Nephron (organoid): ENCODE measurements at regions not wholly inside any gene's neighbourhood (a gene's known extent, or its start where the extent isn't known, plus 50 kb on each side); places are given as distances from the start of the nearest gene placed in this dataset.

Experiments used
- H3K27ac Mint-ChIP-seq, 3 experiments: 2 replicates each; pipeline ENCODE4 v1.8.0; 2020; ENCODE audit warnings: mixed read lengths in 3 of 3, mild to moderate bottlenecking in 2 of 3, moderate library complexity in 1 of 3
- H3K27me3 Mint-ChIP-seq: 2 replicates; pipeline ENCODE4 v1.8.0; 2021; ENCODE audit warnings: low read depth, mild to moderate bottlenecking, moderate library complexity, mixed read lengths
- H3K36me3 Mint-ChIP-seq: 2 replicates; pipeline ENCODE4 v1.8.0; 2020; ENCODE audit warnings: low read depth, mixed read lengths
- H3K4me1 Mint-ChIP-seq: 2 replicates; pipeline ENCODE4 v1.8.0; 2020; ENCODE audit warnings: mixed read lengths
- H3K4me3 Mint-ChIP-seq, 3 experiments: 2 replicates each; pipeline ENCODE4 v1.8.0; 2020; ENCODE audit warnings: mild to moderate bottlenecking in 3 of 3, mixed read lengths in 3 of 3, moderate library complexity in 2 of 3
- H3K9me3 Mint-ChIP-seq: 2 replicates; pipeline ENCODE4 v1.8.0; 2020; ENCODE audit warnings: mixed read lengths
- TF ChIP-seq, protein P1 (sequence below), 3 experiments: fragments of 200-600 bp; sonication (generic); IDR thresholded peaks; one replicate each; pipeline ENCODE4 v1.5.0; 2021; ENCODE audit warnings: antibody characterized with exemption in 3 of 3; ENCODE audit not compliant: unreplicated experiment in 3 of 3

DNA sequence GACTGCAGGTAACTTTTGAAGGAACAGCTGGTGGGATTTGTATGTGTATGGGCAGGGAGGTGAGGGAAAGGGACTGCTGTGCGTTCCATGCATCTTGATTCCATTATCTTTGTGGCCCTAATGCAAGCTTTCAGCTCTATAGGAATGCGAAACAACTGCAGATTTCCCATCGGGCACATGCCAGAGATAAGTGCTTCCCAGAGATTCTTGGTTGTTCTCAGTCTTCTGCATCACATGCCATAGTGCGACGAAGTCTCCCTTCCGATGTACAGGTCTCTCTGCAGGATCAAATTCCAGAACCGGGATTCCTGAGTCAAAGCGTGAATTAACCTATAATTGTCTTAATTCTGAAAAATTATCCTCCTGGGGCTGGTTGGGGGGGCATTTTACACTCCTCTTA is 72.6 kb upstream of the NSMCE3 start:
- Mint-ChIP-seq H3K27ac (no peak overlapping the region), H3K27me3 (peaks cover 5% of the 10 kb centered on the region), H3K9me3 (no peaks in the 10 kb centered on the region), H3K36me3 (no peaks in the 10 kb centered on the region), H3K4me3 (no peak overlapping the region), H3K4me1 (peaks cover 29% of the 10 kb centered on the region)
- TF ChIP-seq, protein P1, sequence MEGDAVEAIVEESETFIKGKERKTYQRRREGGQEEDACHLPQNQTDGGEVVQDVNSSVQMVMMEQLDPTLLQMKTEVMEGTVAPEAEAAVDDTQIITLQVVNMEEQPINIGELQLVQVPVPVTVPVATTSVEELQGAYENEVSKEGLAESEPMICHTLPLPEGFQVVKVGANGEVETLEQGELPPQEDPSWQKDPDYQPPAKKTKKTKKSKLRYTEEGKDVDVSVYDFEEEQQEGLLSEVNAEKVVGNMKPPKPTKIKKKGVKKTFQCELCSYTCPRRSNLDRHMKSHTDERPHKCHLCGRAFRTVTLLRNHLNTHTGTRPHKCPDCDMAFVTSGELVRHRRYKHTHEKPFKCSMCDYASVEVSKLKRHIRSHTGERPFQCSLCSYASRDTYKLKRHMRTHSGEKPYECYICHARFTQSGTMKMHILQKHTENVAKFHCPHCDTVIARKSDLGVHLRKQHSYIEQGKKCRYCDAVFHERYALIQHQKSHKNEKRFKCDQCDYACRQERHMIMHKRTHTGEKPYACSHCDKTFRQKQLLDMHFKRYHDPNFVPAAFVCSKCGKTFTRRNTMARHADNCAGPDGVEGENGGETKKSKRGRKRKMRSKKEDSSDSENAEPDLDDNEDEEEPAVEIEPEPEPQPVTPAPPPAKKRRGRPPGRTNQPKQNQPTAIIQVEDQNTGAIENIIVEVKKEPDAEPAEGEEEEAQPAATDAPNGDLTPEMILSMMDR (IDR thresholded peaks at IDR 0.05; ENCODE audit: unreplicated experiment in 3 of 3), result no peak

DNA sequence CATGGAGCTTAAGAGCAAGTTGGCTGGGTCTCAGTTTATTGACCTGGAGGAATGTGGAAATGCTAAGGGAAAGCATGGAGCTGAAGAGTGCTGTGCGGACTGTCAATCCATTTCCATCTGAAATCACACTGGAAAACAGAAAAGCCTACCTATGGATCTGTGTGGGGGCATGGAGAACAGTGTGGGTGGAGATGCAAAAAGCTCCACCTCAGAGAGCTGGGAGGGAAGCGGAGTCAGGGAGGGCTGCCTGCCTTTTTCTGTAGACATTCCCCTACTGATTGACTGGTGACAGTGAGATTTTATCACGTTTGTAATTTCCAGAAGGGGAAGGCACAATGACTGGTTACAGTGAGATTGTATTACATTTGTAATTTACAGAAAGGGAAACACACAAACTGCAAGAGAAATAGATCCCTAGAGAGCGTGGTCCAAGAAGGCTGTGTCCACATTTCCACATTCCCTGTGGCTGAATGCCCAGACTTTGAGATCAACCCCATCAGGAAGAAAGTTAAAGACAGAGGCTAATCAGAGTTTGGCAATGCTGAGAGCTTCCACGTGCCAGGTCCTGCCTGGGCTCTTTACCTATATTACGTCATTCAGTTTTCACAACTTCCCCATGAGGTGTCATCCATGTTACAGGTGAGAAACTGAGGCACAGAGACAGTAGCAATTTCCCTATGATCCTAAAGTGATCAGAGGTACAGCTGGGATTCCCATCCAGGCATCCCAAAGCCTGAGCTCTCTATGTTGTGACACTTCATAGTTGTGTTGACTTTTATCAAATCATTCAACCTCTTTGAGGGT is 67.7 kb upstream of the NSMCE3 start:
- H3K36me3 Mint-ChIP-seq, result no peaks in the 10 kb centered on the region
- no peak overlapping the region for H3K27ac Mint-ChIP-seq
- peaks cover 13% of the 10 kb centered on the region for H3K4me1 Mint-ChIP-seq
- no peak overlapping the region for H3K4me3 Mint-ChIP-seq
- TF ChIP-seq, protein P1 (IDR thresholded peaks at IDR 0.05; ENCODE audit: unreplicated experiment in 3 of 3), result no peak
- no peaks in the 10 kb centered on the region for H3K9me3 Mint-ChIP-seq
- H3K27me3 Mint-ChIP-seq, result peaks cover 5% of the 10 kb centered on the region

DNA sequence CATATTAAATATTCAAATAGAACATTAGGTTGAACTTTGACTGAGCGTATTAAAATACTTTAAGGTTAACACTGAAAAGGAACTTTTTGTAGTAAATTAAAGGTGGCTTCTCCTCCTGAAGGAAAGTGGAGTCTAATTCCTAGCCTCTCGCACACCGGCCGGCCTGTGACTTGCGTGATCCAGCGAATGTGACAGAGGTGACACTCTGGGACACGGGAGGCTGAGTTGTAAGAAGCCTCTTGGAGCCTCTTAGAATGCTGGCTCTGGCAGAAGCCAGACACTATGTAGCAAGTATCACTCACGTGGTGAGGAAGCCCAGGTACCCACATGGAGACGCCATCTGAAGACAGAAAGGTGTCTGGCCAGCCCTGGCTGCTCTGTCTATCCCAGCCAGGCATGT is 64.9 kb upstream of the NSMCE3 start:
- Mint-ChIP-seq H3K36me3 (no peaks in the 10 kb centered on the region), H3K4me3 (no peak overlapping the region), H3K27ac (no peak overlapping the region), H3K27me3 (peaks cover 9% of the 10 kb centered on the region), H3K4me1 (peaks cover 13% of the 10 kb centered on the region), H3K9me3 (no peaks in the 10 kb centered on the region)
- TF ChIP-seq, protein P1 (IDR thresholded peaks at IDR 0.05; ENCODE audit: unreplicated experiment in 3 of 3), result no peak

DNA sequence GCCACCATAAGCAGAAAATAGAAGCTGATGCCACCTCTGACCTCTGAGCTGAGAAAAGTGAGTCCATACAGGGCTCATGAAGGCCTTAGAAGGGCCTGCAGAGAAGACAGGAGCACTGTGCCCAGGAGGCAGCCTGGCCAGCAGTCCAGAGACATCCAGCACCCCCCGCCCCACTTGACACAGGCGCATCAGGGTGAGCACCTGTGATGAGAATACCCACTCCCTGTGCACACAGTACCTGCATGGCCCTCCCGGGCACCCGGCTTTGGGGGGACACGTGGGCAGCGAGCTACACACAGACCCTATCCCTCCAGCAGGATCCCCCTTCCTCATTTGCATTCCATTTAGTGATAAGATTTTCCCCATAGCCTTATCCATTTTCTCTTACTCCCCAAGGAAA is 63.6 kb upstream of the NSMCE3 start:
- Mint-ChIP-seq H3K27me3 (peaks cover 4% of the 10 kb centered on the region), H3K4me1 (peaks cover 13% of the 10 kb centered on the region), H3K36me3 (no peaks in the 10 kb centered on the region), H3K4me3 (no peak overlapping the region), H3K9me3 (no peaks in the 10 kb centered on the region), H3K27ac (no peak overlapping the region)
- TF ChIP-seq, protein P1 (IDR thresholded peaks at IDR 0.05; ENCODE audit: unreplicated experiment in 3 of 3), result no peak

DNA sequence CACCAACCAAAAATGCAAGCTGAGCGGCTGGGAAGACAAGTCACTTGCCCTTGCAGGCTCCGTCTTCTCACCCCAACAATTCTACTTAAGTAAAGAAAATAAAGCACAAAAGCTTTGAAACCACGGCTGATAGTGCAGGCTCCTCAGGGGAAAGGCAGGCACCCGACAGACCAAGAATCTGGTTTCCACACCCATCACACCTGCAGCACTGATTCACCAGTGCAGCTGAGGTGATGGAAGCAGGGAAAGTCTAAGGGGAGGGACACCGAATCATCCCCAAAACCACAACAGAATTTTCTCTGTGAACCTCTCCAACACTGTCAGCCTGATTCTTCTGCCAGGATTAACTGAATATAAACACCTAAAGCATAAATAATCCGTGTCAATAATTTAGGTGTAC is 62.0 kb upstream of the NSMCE3 start:
- TF ChIP-seq, protein P1 (IDR thresholded peaks at IDR 0.05; ENCODE audit: unreplicated experiment in 3 of 3), result no peak
- peaks cover 4% of the 10 kb centered on the region for H3K27me3 Mint-ChIP-seq
- H3K4me1 Mint-ChIP-seq, result peaks cover under 1% of the 10 kb centered on the region
- no peak overlapping the region for H3K27ac Mint-ChIP-seq
- H3K36me3 Mint-ChIP-seq, result no peaks in the 10 kb centered on the region
- no peak overlapping the region for H3K4me3 Mint-ChIP-seq
- no peaks in the 10 kb centered on the region for H3K9me3 Mint-ChIP-seq

DNA sequence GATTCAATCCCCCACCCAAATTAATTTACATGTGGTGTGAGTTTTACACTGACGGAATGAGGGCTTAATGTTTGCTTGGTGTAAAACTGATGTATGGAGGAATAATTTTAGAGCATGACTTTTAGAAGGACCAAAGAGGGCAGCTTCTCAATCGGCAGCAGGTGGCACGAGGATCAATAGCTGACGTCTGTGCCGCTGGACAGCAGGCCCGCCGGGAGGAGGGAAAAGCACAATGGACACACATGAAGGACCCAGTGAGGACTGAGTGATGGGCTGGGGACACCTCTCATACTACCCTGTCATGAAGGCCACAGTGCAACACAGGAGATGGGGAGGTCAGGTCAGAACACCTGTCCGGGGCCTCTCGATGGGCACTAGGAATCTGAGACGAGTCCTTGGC is 61.4 kb upstream of the NSMCE3 start:
- H3K27ac Mint-ChIP-seq, result no peak overlapping the region
- H3K9me3 Mint-ChIP-seq, result peaks cover 5% of the 10 kb centered on the region
- H3K27me3 Mint-ChIP-seq, result peaks cover 4% of the 10 kb centered on the region
- H3K4me3 Mint-ChIP-seq, result no peak overlapping the region
- no peaks in the 10 kb centered on the region for H3K36me3 Mint-ChIP-seq
- TF ChIP-seq, protein P1 (IDR thresholded peaks at IDR 0.05; ENCODE audit: unreplicated experiment in 3 of 3), result no peak
- no peaks in the 10 kb centered on the region for H3K4me1 Mint-ChIP-seq
